CD4-positive, alpha-beta T cell (primary cell): ENCODE measurements at regions not wholly inside any gene's neighbourhood (a gene's known extent, or its start where the extent isn't known, plus 50 kb on each side); places are given as distances from the start of the nearest gene placed in this dataset.

ENCODE experiments used
- ATAC-seq: fragments of 200-7000 bp; cut with Tn5 transposase; one replicate; pipeline ENCODE4 v1.10.0; 2022; ENCODE audit warnings: mild to moderate bottlenecking; ENCODE audit not compliant: poor library complexity
- CTCF ChIA-PET: fragments of 350-600 bp; sonication (Branson Sonifier 250); formaldehyde crosslinking; loops from one replicate; lab custom pipeline; 2021; ENCODE audit warnings: antibody characterized with exemption, inconsistent platforms; lab: Charles Lee
- POLR2A ChIA-PET: fragments of 350-600 bp; sonication (Branson Sonifier 250); formaldehyde crosslinking; loops from one replicate; lab custom pipeline; 2021; ENCODE audit warnings: antibody characterized with exemption, inconsistent platforms; lab: Charles Lee
- DNase-seq, 14 experiments: peaks; one replicate each; pipeline ENCODE4 v3.0.0-alpha.2; 2013 to 2020; ENCODE audit warnings: mixed read lengths in 2 of 14
- H3K27ac ChIP-seq, 2 donors: one replicate each; pipeline versions ENCODE4 v1.5.1 to v1.7.0; 2013; ENCODE audit warnings: low read length in 2 of 2, low read depth in 1 of 2, mild to moderate bottlenecking in 1 of 2
- H3K27me3 ChIP-seq, 2 experiments: 1 replicate in 1 of 2; 2 replicates in 1 of 2; pipeline versions ENCODE4 v1.6.1 to v1.7.0; 2013; ENCODE audit warnings: low read length in 2 of 2, control low read depth in 1 of 2, mild to moderate bottlenecking in 1 of 2, moderate library complexity in 1 of 2; ENCODE audit not compliant: insufficient read depth in 2 of 2, control insufficient read depth in 1 of 2
- H3K36me3 ChIP-seq: one replicate; pipeline ENCODE4 v1.6.1; 2013; ENCODE audit warnings: low read length, control low read depth; ENCODE audit not compliant: insufficient read depth
- H3K4me1 ChIP-seq: one replicate; pipeline ENCODE4 v1.6.1; 2013; ENCODE audit warnings: low read length, control low read depth; ENCODE audit not compliant: insufficient read depth
- H3K4me3 ChIP-seq: one replicate; pipeline ENCODE4 v1.5.1; 2013; ENCODE audit warnings: mild to moderate bottlenecking, low read length, moderate library complexity
- H3K9me3 ChIP-seq, 2 experiments: 1 replicate in 1 of 2; 2 replicates in 1 of 2; pipeline versions ENCODE4 v1.6.1 to v1.7.0; 2013; ENCODE audit warnings: low read length in 2 of 2, mild to moderate bottlenecking in 2 of 2, control low read depth in 1 of 2, moderate library complexity in 1 of 2; ENCODE audit not compliant: control insufficient read depth in 1 of 2, insufficient read depth in 1 of 2
- H3K27ac Mint-ChIP-seq: one replicate; pipeline ENCODE4 v1.8.0; 2020; ENCODE audit warnings: mixed read lengths
- H3K27me3 Mint-ChIP-seq: one replicate; pipeline ENCODE4 v1.8.0; 2021; ENCODE audit warnings: mixed read lengths
- H3K36me3 Mint-ChIP-seq: one replicate; pipeline ENCODE4 v1.8.0; 2021; ENCODE audit warnings: low read depth, mixed read lengths
- H3K4me1 Mint-ChIP-seq: one replicate; pipeline ENCODE4 v1.8.0; 2021; ENCODE audit warnings: low read depth, mixed read lengths
- H3K4me3 Mint-ChIP-seq: one replicate; pipeline ENCODE4 v1.8.0; 2020; ENCODE audit warnings: mild to moderate bottlenecking, mixed read lengths
- H3K9me3 Mint-ChIP-seq: one replicate; pipeline ENCODE4 v1.8.0; 2020; ENCODE audit warnings: mixed read lengths
- CTCF ChIP-seq: fragments of 200-600 bp; IDR thresholded peaks from one replicate; pipeline ENCODE4 v1.8.0; 2022; ENCODE audit warnings: antibody characterized with exemption, mild to moderate bottlenecking
- intact Hi-C, 2 experiments: fragments of 100-400 bp; cut with DNase I in 1 of 2; cut with micrococcal nuclease in 1 of 2; formaldehyde crosslinking; loops; one replicate each; pipeline versions ENCODE4 v1.15.1 to v1.9.0; 2023 to 2025; cut with DNase I, micrococcal nuclease

- CTCF ChIA-PET: no interaction called here
Measured at GRCh38 chr14:39784461-39784860, 352.2 kb upstream of the FBXO33 start.

GRCh38 chr14:39781466-39781865 lies 349.2 kb upstream of the FBXO33 start:
- Mint-ChIP-seq H3K4me1 (no peaks in the 10 kb centered on the region), H3K9me3 (peaks cover 8% of the 10 kb centered on the region), H3K36me3 (no peaks in the 10 kb centered on the region), H3K4me3 (no peak overlapping the region), H3K27me3 (no peaks in the 10 kb centered on the region), H3K27ac (no peak overlapping the region)
- H3K27ac ChIP-seq: no peak overlapping the region
- DNase-seq (no peak), ATAC-seq (no peak)
- CTCF ChIA-PET: interaction anchor here (1.7 kb wide), 1 partner anchor 10 kb away, joined by 4 read pairs; no protein-coding TSS in a partner anchor
- no peak overlapping the region for H3K4me3 ChIP-seq
- POLR2A ChIA-PET: no interaction called here
- peaks cover 0 to 6% of the 10 kb centered on the region in 2 experiments for H3K9me3 ChIP-seq
- intact Hi-C loops: no loop called here
- H3K4me1 ChIP-seq: no peaks in the 10 kb centered on the region
- no peaks in the 10 kb centered on the region for H3K36me3 ChIP-seq
- TF ChIP-seq CTCF: no peak
- no peaks in the 10 kb centered on the region for H3K27me3 ChIP-seq

More at GRCh38 chr14:39784461-39784860, 352.2 kb upstream of the FBXO33 start:
- intact Hi-C loops: no loop called here
- Histone ChIP-seq H3K9me3 (peaks cover 0 to 6% of the 10 kb centered on the region in 2 experiments), H3K4me3 (no peak overlapping the region), H3K4me1 (no peaks in the 10 kb centered on the region), H3K36me3 (no peaks in the 10 kb centered on the region), H3K27ac (no peak overlapping the region), H3K27me3 (no peaks in the 10 kb centered on the region)
- no peaks in the 10 kb centered on the region for H3K27me3 Mint-ChIP-seq
- no peaks in the 10 kb centered on the region for H3K36me3 Mint-ChIP-seq
- TF ChIP-seq CTCF: no peak
- DNase-seq: no peak
- H3K27ac Mint-ChIP-seq: no peak overlapping the region
- H3K4me1 Mint-ChIP-seq: no peaks in the 10 kb centered on the region
- H3K9me3 Mint-ChIP-seq: no peaks in the 10 kb centered on the region
- POLR2A ChIA-PET: no interaction called here
- no peak overlapping the region for H3K4me3 Mint-ChIP-seq
- no peak for ATAC-seq

- ATAC-seq (no peak), DNase-seq (no peak)
- H3K27me3 ChIP-seq: no peaks in the 10 kb centered on the region
- H3K27ac ChIP-seq: no peak overlapping the region
- POLR2A ChIA-PET: no interaction called here
- Mint-ChIP-seq H3K27me3 (no peaks in the 10 kb centered on the region), H3K4me3 (no peak overlapping the region), H3K9me3 (peaks cover 8% of the 10 kb centered on the region), H3K36me3 (no peaks in the 10 kb centered on the region), H3K4me1 (no peaks in the 10 kb centered on the region), H3K27ac (no peak overlapping the region)
- H3K4me1 ChIP-seq: no peaks in the 10 kb centered on the region
- intact Hi-C loops: no loop called here
- TF ChIP-seq CTCF: no peak
- H3K36me3 ChIP-seq: no peaks in the 10 kb centered on the region
- CTCF ChIA-PET: no interaction called here
- no peaks in the 10 kb centered on the region for H3K9me3 ChIP-seq
- no peak overlapping the region for H3K4me3 ChIP-seq
Measured at GRCh38 chr14:39773387-39774126, 341.3 kb upstream of the FBXO33 start.
